Stimulated activated CD4-positive, alpha-beta T cell treated with anti-CD3 and anti-CD28 coated beads, TNF-alpha, amount 100 ng/mL, for 4 hours (primary cell): ENCODE measurements at regions not wholly inside any gene's neighbourhood (a gene's known extent, or its start where the extent isn't known, plus 50 kb on each side); places are given as distances from the start of the nearest gene placed in this dataset.

ENCODE experiments used
- DNase-seq, 3 experiments: peaks; one replicate each; pipeline ENCODE4 v3.0.0-alpha.2; 2020; ENCODE audit warnings: low read depth in 3 of 3

DNA sequence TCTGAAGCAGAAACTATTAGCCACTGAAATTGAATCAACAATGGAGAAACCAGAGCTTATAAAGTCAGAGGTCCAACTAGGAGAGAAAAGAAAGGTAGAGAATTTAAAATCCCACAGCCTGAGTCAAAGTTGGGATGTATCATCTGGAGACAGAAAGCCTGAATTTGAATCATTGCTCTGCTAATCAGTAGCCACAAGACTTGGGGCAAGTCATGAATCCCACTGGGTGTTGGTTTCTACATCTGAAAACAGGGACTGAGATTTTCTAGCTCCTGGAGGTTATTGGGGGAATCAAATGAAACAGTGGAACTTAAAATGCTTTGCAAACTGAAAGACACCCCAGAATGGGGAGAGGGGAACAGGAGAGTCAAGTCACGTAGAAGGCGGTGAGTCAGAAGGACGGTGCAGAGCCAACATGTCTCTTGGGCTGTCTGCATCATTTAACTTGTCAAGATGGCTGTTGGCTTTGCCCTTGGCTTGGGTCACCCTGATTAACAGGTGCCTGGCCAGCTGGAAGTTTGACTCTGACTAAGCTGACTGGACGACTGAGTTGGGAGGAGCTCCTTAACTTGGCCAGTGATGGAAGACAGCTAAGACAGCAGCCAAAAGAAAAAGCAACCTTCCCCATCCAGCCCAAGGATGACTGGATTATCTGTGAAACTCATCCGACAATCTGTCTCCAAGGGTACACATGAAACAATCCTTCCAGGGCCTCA, 60.6 kb upstream of the ADRA1B start:
- no peak for DNase-seq

- DNase-seq: no peak
These were observed 57.4 kb upstream of the ADRA1B start for GRCh38 chr5:159858871-159859270.

DNA sequence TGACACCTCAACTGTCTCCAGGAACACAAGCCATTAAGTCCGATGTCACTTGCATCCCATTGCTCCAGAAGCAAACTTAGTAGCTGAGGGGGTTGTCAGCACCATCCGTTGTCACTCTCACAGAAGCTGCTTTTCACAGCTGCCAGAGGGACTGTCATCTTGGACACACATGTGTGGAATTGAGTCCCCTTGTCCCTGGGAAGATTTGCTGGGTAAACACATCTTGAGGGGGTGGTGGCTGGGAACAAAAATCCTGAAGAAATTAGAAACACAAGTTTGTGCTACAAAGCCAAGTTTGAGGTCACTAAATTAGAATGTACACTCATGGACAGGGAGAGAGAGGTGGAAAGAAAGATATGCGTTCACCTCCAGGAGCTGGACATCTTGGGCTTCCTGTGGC, 55.2 kb upstream of the ADRA1B start:
- DNase-seq: no peak

DNA sequence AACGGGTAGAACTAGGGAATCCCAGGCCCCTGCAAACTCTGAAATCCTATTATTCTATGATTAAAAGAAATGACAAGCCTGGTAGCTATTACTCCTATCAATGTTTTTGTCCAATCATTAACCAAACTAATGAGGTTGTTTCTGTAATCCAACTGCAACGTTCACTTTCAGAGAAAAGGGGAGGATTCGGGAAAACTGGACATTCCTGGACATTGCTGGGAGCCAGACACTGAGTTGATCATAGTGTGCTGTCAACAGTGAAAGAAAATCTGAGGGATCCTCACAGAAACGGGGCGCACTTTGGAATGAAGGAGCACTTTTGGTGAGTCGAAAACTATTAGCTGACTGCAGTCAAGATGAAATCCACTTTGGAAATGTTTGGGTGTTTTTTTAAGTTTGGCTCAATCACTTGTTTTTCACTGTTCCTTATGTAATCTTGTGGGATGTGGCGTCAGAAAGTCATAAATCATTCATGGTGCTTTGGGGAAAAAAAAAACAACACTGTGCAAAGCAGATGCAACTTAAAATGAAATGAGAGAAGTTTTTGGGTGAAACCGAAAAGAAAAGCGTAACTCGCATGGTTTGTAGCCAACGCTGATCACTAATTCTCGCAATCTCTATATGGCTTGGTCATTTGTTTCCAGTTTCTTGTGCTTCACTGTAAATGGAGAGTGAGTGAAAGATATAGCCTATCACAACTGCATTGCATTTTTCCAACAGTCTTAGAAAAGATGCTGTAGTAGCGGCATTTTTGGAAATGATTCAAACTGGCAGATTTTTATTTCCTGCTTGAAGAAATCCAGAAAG, 51.2 kb upstream of the ADRA1B start:
- DNase-seq: no peak

DNA sequence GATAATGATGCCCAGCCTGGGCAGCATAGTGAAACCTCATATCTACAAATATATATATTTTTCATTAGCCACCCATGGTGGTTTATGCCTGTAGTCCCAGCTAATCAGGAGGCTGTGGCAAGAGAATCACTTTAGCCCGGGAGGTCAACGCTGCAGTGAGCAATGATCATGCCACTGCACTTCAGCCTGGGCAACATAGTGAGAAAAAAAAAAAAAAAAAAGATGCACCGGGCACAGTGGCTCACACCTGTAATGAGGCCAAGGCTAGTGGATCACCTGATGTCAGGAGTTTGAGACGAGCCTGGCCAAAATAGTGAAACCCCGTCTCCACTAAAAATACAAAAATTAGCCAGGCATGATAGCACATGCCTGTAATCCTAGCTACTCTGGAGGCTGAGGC, 50.2 kb upstream of the ADRA1B start:
- no peak for DNase-seq
